ENCODE measurements at regions not wholly inside any gene's neighbourhood (a gene's known extent, or its start where the extent isn't known, plus 50 kb on each side); places are given as distances from the start of the nearest gene placed in this dataset.

GRCh38 chr9:80061940-80062339 lies 490.2 kb downstream of the TLE4 start:
- no peak overlapping the region for H3K4me3 ChIP-seq (ENCODE audit: extremely low read depth in 1 of 4, insufficient read depth in 2 of 4, low read depth in 3 of 4, low read length in 4 of 4)
- ChIA-PET POLR2A (ENCODE audit: partially characterized antibody) (interaction anchor here (0.9 kb wide), 1 partner anchor 491 kb away, joined by 3 read pairs; no protein-coding TSS in a partner anchor), CTCF (ENCODE audit: partially characterized antibody) (interaction anchor here (0.6 to 2.7 kb wide), 3 partner anchors 13 to 1600 kb away, joined by 3 to 7 read pairs (median 3); no protein-coding TSS in a partner anchor)
- H2BK5ac ChIP-seq (ENCODE audit: low read depth, low read length) = no peak overlapping the region
- H3K9ac ChIP-seq (replicated peaks in 1 of 4; ENCODE audit: extremely low read depth in 1 of 4, low read depth in 3 of 4, low read length in 3 of 4) = no peak overlapping the region
- H2BK12ac ChIP-seq (ENCODE audit: low read depth, low read length) = no peak overlapping the region
- WGBS, 2 experiments (ENCODE audit: extremely low coverage in 1 of 2, insufficient coverage in 1 of 2, insufficient read length in 1 of 2, insufficient replicate concordance in 2 of 2, low coverage in 1 of 2, low lambda C conversion rate in 2 of 2, missing lambda C conversion rate in 1 of 2) = 89% methylated on average over 2 of the region's 2 CpGs; no CpG with 5 or more reads in 1 of the 2 experiments
- H3K18ac ChIP-seq (ENCODE audit: extremely low read depth, low read length) = no peak overlapping the region
- no peaks in the 10 kb centered on the region for H3K27me3 ChIP-seq (replicated peaks in 1 of 4; ENCODE audit: control insufficient read depth in 3 of 4, extremely low read depth in 1 of 4, insufficient read depth in 3 of 4, low read length in 3 of 4)
- H2BK20ac ChIP-seq (ENCODE audit: low read length) = no peak overlapping the region
- H4K8ac ChIP-seq (ENCODE audit: extremely low read depth, insufficient read depth, low read length) = no peak overlapping the region
- no peak overlapping the region for H2AK5ac ChIP-seq (ENCODE audit: low read depth, low read length)
- H2AFZ ChIP-seq (ENCODE audit: low read length) = no peak overlapping the region
- no peak overlapping the region for H3K4ac ChIP-seq (replicated peaks; ENCODE audit: insufficient read length, low read depth, low read length)
- no peak overlapping the region for H3K56ac ChIP-seq (replicated peaks; ENCODE audit: insufficient read length, low read depth, low read length)
- H4K20me1 ChIP-seq (replicated peaks in 1 of 2; ENCODE audit: control insufficient read depth in 1 of 2, insufficient read depth in 2 of 2, low read length in 2 of 2) = no peaks in the 10 kb centered on the region
- H3K4me1 ChIP-seq (replicated peaks in 1 of 4; ENCODE audit: control insufficient read depth in 3 of 4, insufficient read depth in 4 of 4, low read length in 3 of 4) = peaks cover 0 to 5% (median 1%) of the 10 kb centered on the region in 4 experiments; a peak in 3 of 7 replicates
- no peak overlapping the region for H3K27ac ChIP-seq (ENCODE audit: low read depth, low read length)
- H3K79me2 ChIP-seq (ENCODE audit: control insufficient read depth in 1 of 2, insufficient read depth in 2 of 2, low read length in 2 of 2) = no peaks in the 10 kb centered on the region
- FAIRE-seq (no peak), DNase-seq (ENCODE audit: low read depth in 1 of 2, low spot score in 2 of 2) (no peak)
- H2BK15ac ChIP-seq (ENCODE audit: low read length) = no peak overlapping the region
- H3K14ac ChIP-seq (ENCODE audit: insufficient read length) = no peak overlapping the region
- H3K79me1 ChIP-seq (ENCODE audit: low read depth, low read length) = no peaks in the 10 kb centered on the region
- H3K9me3 ChIP-seq (ENCODE audit: insufficient read depth in 2 of 2, low read depth in 1 of 2, low read length in 1 of 2) = peaks cover 3 to 6% of the 10 kb centered on the region in 2 experiments; a peak in 2 of 4 replicates
- H3K23ac ChIP-seq (ENCODE audit: insufficient read length) = no peak overlapping the region
- H3K23me2 ChIP-seq (ENCODE audit: low read depth, low read length) = no peaks in the 10 kb centered on the region
- H4K5ac ChIP-seq (ENCODE audit: insufficient read length, low read depth, low read length) = no peak overlapping the region
- H4K91ac ChIP-seq (replicated peaks; ENCODE audit: insufficient read length, low read length) = no peak overlapping the region
- H2BK120ac ChIP-seq (replicated peaks; ENCODE audit: low read depth, low read length) = no peak overlapping the region
- H3K4me2 ChIP-seq (ENCODE audit: insufficient read depth in 1 of 2, low read depth in 2 of 2, low read length in 2 of 2) = no peak overlapping the region
- 0 out of 8 replicates have a peak, but pooled peaks cover 0 to 3% (median 0%) of the 10 kb centered on the region in 4 experiments for H3K36me3 ChIP-seq (ENCODE audit: control insufficient read depth in 2 of 4, insufficient read depth in 4 of 4, low read length in 3 of 4)
- no peak for TF ChIP-seq ZNF274 (IDR thresholded peaks at IDR 0.05; ENCODE audit: borderline replicate concordance, extremely low read depth, low read length)
- no peak for TF ChIP-seq ASH2L (IDR thresholded peaks at IDR 0.05; ENCODE audit: low read length)
- no peak for TF ChIP-seq GABPA (IDR thresholded peaks at IDR 0.05; ENCODE audit: borderline replicate concordance, insufficient read depth, low read length)
- no peak for TF ChIP-seq EGR1 (IDR thresholded peaks at IDR 0.05; ENCODE audit: borderline replicate concordance, low read depth, low read length)
- TF ChIP-seq BRCA1 (IDR thresholded peaks at IDR 0.05; ENCODE audit: low read depth, low read length) = no peak
- TF ChIP-seq ATF3 (IDR thresholded peaks at IDR 0.05; ENCODE audit: insufficient read depth, low read depth, low read length) = no peak
- no peak for TF ChIP-seq E2F6 (IDR thresholded peaks at IDR 0.05)
- TF ChIP-seq SIN3A (conservative IDR thresholded peaks at IDR 0.05 in 1 of 2, IDR thresholded peaks at IDR 0.05 in 1 of 2; ENCODE audit: low read depth in 1 of 2, low read length in 2 of 2) = no peak
- TF ChIP-seq TAF1 (IDR thresholded peaks at IDR 0.05; ENCODE audit: low read depth, low read length) = no peak
- no peak for TF ChIP-seq SRF (IDR thresholded peaks at IDR 0.05; ENCODE audit: low read depth, low read length)
- TF ChIP-seq HDAC2 (IDR thresholded peaks at IDR 0.05; ENCODE audit: borderline replicate concordance in 1 of 2, low read depth in 2 of 2, low read length in 2 of 2) = no peak
- TF ChIP-seq CBX5 (IDR thresholded peaks at IDR 0.05; ENCODE audit: low read depth, low read length) = no peak
- no peak for TF ChIP-seq KDM4A (IDR thresholded peaks at IDR 0.05; ENCODE audit: low read depth, low read length, severe bottlenecking)
